ENCODE measurements at regions not wholly inside any gene's neighbourhood (a gene's known extent, or its start where the extent isn't known, plus 50 kb on each side); places are given as distances from the start of the nearest gene placed in this dataset.

DNA sequence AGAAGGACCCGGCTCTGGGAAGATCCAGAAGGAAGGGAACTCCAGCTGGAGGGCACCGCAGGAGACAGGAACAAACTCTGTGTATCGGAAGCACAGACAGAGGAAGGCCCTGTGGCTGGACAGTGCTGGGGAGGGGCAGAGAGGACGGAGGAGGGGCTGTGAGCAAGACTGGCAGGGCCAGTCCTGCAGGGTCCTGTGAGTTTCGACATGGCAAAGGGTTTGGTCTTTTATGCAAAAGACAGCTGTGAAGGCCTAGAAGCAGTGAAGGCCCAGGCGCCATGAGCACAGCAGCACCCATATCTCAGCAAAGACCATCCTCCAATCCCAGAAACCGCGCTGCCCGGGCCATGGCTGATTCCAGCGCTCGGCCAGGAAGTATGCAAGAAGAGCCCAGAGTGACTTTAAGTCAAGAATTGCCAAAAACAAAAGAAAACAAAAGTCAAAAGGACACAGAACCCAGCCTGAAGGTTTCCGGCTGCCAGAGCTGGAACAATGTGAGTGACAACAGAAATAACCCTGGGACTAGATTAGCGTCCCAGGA is 126.5 kb downstream of the NCOR2 start:
- Histone ChIP-seq H3K36me3 (ENCODE audit: insufficient read depth, low read length) (no peaks in the 10 kb centered on the region), H3K4me1 (ENCODE audit: control insufficient read depth, insufficient read depth, low read length, unreplicated experiment) (peaks cover 19% of the 10 kb centered on the region), H3K27me3 (ENCODE audit: insufficient read depth, low read length) (no peaks in the 10 kb centered on the region), H3K27ac (ENCODE audit: low read depth, low read length) (peak overlapping the region; percentile 85), H3K79me2 (ENCODE audit: control insufficient read depth, insufficient read depth, low read length, unreplicated experiment) (no peaks in the 10 kb centered on the region), H2AFZ (ENCODE audit: low read length, unreplicated experiment) (no peak overlapping the region), H3K4me3 (ENCODE audit: low read depth, low read length) (peak overlapping the region; percentile 43)

DNA sequence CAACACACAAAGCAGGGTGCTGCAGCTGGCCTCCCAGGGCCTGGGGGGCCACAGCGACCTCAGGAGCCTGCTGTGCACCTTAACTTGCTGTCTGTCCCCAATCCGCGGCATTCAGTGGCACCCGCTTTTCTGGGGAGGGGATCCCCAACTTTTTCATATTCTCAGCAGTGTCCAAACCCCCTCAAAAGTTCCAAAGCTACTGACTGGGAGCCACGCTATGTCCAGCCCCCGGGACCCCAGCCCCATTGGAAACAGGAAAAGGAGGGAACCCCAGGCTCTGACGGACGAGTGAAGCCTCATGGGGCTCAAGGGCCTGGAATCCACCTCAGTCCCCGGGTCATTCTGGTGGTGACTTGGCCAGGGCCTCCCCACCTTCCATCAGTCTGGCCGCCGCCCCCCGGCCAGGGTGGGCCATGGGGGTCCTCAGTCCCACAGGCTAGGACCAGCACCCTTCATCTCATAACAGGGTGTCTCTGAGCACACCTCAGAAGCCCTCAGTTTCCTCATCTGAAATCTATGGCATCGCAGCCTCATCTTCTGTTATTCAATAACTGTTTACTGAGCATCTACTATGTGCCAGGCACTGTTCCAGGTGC is 127.3 kb downstream of the NCOR2 start:
- Histone ChIP-seq H3K27me3 (ENCODE audit: insufficient read depth, low read length) (no peaks in the 10 kb centered on the region), H3K4me1 (ENCODE audit: control insufficient read depth, insufficient read depth, low read length, unreplicated experiment) (peaks cover 19% of the 10 kb centered on the region), H2AFZ (ENCODE audit: low read length, unreplicated experiment) (no peak overlapping the region), H3K4me3 (ENCODE audit: low read depth, low read length) (no peak overlapping the region), H3K36me3 (ENCODE audit: insufficient read depth, low read length) (no peaks in the 10 kb centered on the region), H3K79me2 (ENCODE audit: control insufficient read depth, insufficient read depth, low read length, unreplicated experiment) (no peaks in the 10 kb centered on the region), H3K27ac (ENCODE audit: low read depth, low read length) (peak overlapping the region; percentile 85)

DNA sequence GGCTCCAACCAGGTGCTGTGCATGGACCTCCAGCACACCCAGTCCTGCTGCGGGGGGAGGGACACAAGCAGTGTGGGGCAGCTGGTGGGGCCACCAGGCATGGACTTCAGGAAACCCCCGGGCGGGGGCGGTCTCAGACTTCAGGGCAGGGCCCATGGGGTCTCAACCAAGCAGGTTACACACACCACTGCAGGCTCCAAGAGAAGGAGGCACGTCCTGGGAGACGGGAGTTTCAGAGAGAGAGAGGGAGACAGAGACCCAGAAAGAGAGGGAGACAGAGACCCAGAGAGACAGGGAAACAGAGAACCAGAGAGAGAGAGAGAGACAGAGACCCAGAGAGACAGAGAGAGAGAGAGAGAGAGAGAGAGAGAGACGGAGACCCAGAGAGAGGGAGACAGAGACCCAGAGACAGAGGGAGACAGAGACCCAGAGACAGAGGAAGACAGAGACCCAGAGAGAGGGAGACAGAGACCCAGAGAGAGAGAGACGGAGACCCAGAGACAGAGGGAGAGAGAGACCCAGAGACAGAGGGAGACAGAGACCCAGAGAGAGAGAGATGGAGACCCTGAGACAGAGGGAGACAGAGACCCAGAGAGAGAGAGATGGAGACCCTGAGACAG is 128.9 kb downstream of the NCOR2 start:
- Histone ChIP-seq H3K27me3 (ENCODE audit: insufficient read depth, low read length) (no peaks in the 10 kb centered on the region), H2AFZ (ENCODE audit: low read length, unreplicated experiment) (no peak overlapping the region), H3K4me1 (ENCODE audit: control insufficient read depth, insufficient read depth, low read length, unreplicated experiment) (peaks cover 19% of the 10 kb centered on the region), H3K36me3 (ENCODE audit: insufficient read depth, low read length) (no peaks in the 10 kb centered on the region), H3K79me2 (ENCODE audit: control insufficient read depth, insufficient read depth, low read length, unreplicated experiment) (no peaks in the 10 kb centered on the region), H3K27ac (ENCODE audit: low read depth, low read length) (no peak overlapping the region), H3K4me3 (ENCODE audit: low read depth, low read length) (no peak overlapping the region)

DNA sequence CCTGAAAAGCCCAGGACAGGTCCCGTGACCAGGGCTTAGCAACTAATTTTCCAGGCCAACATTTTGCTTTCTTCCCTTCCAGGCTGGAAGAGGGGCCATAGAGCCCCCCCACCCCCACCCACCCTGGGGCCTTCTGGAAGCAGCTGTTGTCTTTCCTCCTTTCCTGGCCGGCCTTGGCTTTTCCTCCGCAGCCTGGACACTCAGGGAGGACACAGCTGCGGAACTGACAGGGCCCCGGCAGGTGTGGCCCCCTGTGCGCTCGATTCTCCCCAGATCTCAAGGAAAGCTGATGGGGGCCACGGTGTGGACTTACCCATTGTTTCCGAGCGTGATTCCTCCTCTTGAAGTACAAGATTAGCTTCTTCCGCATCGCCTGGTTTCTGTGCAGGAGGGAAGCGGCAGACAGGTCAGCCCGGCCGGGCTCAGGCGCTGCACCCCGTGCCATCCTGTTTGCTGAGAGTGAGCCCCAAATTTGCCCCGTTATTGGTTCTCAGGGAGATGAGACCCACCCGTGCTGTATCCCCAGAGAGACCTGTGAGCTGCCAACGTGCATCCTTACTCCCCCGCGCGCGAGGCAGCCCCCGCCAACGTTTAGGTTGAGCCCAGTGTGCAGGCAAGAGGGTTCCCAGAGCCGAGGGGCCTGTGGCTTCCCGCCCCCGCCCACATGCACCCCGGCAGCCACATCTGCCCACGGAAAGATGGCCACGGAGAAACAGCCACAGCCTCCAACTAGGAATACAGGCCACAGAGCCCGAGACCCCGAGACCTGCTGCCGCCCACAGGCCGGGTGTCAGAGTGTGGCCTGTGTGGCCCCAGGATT is 129.6 kb downstream of the NCOR2 start:
- Histone ChIP-seq H3K4me3 (ENCODE audit: low read depth, low read length) (no peak overlapping the region), H3K27me3 (ENCODE audit: insufficient read depth, low read length) (no peaks in the 10 kb centered on the region), H3K27ac (ENCODE audit: low read depth, low read length) (no peak overlapping the region), H3K36me3 (ENCODE audit: insufficient read depth, low read length) (no peaks in the 10 kb centered on the region), H3K4me1 (ENCODE audit: control insufficient read depth, insufficient read depth, low read length, unreplicated experiment) (peaks cover 19% of the 10 kb centered on the region), H2AFZ (ENCODE audit: low read length, unreplicated experiment) (no peak overlapping the region), H3K79me2 (ENCODE audit: control insufficient read depth, insufficient read depth, low read length, unreplicated experiment) (no peaks in the 10 kb centered on the region)

DNA sequence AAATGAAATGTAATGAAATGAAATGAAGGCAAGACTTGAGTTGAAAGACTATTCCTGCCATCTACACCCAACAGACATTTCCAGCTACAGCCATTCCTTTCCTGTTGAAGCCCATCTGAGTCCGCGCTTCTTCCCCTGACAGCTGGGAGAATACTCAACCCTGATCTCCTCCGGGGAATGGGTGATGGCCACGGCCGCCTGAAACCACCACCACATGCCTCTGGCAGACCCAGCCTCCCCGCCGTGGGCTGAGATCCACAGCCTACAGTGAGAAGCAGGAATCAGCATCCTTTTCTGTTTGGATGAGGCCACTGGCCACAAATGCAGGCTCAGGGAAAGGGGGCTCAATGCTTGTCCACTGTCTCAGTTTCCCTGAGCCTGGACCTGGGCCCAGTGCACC is 130.3 kb downstream of the NCOR2 start:
- Histone ChIP-seq H3K27me3 (ENCODE audit: insufficient read depth, low read length) (no peaks in the 10 kb centered on the region), H2AFZ (ENCODE audit: low read length, unreplicated experiment) (no peak overlapping the region), H3K27ac (ENCODE audit: low read depth, low read length) (no peak overlapping the region), H3K79me2 (ENCODE audit: control insufficient read depth, insufficient read depth, low read length, unreplicated experiment) (no peaks in the 10 kb centered on the region), H3K4me3 (ENCODE audit: low read depth, low read length) (no peak overlapping the region), H3K4me1 (ENCODE audit: control insufficient read depth, insufficient read depth, low read length, unreplicated experiment) (peaks cover 19% of the 10 kb centered on the region), H3K36me3 (ENCODE audit: insufficient read depth, low read length) (no peaks in the 10 kb centered on the region)

DNA sequence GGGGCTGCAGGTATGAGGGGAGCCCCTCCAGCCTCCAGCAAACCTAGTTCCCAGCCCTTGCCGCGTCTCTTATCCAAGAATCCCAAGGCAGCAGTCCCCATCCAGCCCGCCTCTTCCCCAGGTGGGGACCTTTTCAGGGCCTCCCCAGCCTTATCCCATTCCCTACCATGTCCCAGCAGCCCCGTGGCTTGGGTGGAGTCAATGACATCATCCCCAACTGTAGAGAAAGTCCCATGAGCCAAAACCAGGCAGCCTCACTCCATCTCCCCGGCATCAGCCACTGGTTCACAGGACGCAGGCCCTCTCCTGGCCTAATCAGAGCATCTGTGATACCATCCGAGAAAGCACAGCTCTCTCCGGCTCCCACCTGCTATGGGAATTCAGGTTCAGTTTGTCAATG is 131.0 kb downstream of the NCOR2 start:
- Histone ChIP-seq H3K79me2 (ENCODE audit: control insufficient read depth, insufficient read depth, low read length, unreplicated experiment) (no peaks in the 10 kb centered on the region), H2AFZ (ENCODE audit: low read length, unreplicated experiment) (no peak overlapping the region), H3K36me3 (ENCODE audit: insufficient read depth, low read length) (no peaks in the 10 kb centered on the region), H3K4me3 (ENCODE audit: low read depth, low read length) (no peak overlapping the region), H3K27ac (ENCODE audit: low read depth, low read length) (no peak overlapping the region), H3K27me3 (ENCODE audit: insufficient read depth, low read length) (no peaks in the 10 kb centered on the region), H3K4me1 (ENCODE audit: control insufficient read depth, insufficient read depth, low read length, unreplicated experiment) (peaks cover 14% of the 10 kb centered on the region)

DNA sequence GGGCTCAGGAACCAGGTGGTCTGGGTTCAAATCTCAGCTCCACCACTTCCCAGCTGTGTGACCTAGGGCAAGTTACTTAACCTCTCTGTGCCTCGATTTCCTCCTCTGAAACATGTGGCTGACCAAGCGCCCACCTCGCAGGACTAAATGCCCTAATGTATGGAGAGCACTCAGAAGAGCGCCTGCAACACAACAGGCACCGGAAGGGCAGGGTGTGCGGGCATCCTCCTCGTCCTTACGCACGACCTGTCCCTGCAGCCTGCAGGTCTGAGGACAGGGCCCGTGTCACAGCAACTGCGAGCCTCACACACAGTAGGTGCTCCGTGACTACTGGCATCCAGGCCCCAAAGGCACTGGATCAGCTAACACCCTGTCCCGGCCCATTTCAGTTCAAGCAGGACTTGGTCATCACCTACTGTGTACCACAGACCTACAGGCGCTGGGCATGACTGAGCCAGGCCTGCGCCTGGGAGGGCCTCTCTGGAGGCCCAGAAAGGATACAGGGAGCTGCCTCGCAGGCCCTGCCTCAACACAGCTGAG is 131.5 kb downstream of the NCOR2 start:
- Histone ChIP-seq H3K36me3 (ENCODE audit: insufficient read depth, low read length) (no peaks in the 10 kb centered on the region), H3K79me2 (ENCODE audit: control insufficient read depth, insufficient read depth, low read length, unreplicated experiment) (no peaks in the 10 kb centered on the region), H3K4me1 (ENCODE audit: control insufficient read depth, insufficient read depth, low read length, unreplicated experiment) (peaks cover 9% of the 10 kb centered on the region), H3K27ac (ENCODE audit: low read depth, low read length) (no peak overlapping the region), H2AFZ (ENCODE audit: low read length, unreplicated experiment) (no peak overlapping the region), H3K27me3 (ENCODE audit: insufficient read depth, low read length) (no peaks in the 10 kb centered on the region), H3K4me3 (ENCODE audit: low read depth, low read length) (no peak overlapping the region)

DNA sequence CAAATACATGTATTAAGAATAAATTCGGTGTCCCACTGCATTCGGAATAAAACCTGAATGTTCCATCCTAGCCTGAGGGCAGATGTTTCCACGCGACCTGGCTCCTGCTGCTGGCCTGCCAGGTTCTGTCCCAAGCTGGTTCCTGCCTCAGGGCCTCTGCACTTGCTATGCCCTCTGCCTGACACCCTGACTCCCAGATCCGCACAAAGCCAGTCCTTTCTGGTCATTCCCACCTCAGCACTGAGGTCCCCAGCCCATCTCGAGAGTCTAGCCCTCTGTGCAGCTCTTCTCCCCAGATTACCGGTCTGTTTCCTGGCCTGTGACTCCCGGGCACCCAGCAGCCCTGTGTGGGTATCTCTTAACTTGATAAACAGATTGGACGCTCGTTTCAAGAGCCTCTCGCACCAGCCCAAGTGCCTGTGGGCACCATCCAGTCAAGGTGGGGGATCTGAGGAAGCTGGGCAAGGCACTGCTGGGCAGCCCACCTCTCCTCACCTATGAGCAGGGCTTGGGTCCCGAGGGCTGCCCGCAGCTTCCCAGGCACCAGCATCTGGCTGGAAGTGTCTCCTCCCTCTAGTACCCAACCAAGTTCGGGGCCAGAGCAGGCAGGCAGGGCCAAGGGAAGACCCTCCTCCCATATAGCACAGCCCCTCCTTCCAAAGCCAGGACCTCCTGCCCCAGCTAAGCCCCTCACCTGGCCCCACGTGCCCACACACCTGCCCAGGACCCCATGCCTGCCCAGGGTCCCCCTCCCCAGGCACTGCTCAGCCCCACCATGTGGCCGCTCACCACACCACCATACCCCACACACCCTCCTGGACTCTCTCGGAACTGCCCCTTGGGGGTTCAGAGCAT is 132.2 kb downstream of the NCOR2 start:
- Histone ChIP-seq H3K4me1 (ENCODE audit: control insufficient read depth, insufficient read depth, low read length, unreplicated experiment) (peaks cover 2% of the 10 kb centered on the region), H3K79me2 (ENCODE audit: control insufficient read depth, insufficient read depth, low read length, unreplicated experiment) (no peaks in the 10 kb centered on the region), H3K36me3 (ENCODE audit: insufficient read depth, low read length) (no peaks in the 10 kb centered on the region), H3K4me3 (ENCODE audit: low read depth, low read length) (no peak overlapping the region), H3K27ac (ENCODE audit: low read depth, low read length) (no peak overlapping the region), H2AFZ (ENCODE audit: low read length, unreplicated experiment) (no peak overlapping the region), H3K27me3 (ENCODE audit: insufficient read depth, low read length) (no peaks in the 10 kb centered on the region)

DNA sequence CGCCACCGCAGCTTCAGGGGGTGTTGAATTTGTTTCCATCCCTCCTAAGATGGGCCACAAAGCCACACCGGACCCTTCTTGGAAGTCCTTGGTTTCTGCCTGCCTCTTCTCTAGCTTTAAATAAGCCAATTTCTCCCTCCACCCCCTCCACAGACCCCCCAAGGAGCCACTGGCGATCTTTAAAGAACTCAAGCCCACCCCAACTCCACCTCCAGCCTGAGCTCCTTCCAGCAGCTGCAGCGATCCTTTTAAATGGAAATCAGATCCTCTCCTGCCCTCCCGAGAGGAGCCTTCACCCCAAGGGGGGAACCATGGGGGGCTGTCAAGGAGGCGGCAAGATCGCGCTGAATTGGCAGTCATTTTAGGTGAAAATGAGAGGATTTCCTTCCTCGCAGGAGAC is 133.1 kb downstream of the NCOR2 start:
- H3K4me3 ChIP-seq (ENCODE audit: low read depth, low read length), result no peak overlapping the region
- no peaks in the 10 kb centered on the region for H3K27me3 ChIP-seq (ENCODE audit: insufficient read depth, low read length)
- H3K4me1 ChIP-seq (ENCODE audit: control insufficient read depth, insufficient read depth, low read length, unreplicated experiment), result no peaks in the 10 kb centered on the region
- no peaks in the 10 kb centered on the region for H3K36me3 ChIP-seq (ENCODE audit: insufficient read depth, low read length)
- no peak overlapping the region for H3K27ac ChIP-seq (ENCODE audit: low read depth, low read length)
- no peak overlapping the region for H2AFZ ChIP-seq (ENCODE audit: low read length, unreplicated experiment)
- no peaks in the 10 kb centered on the region for H3K79me2 ChIP-seq (ENCODE audit: control insufficient read depth, insufficient read depth, low read length, unreplicated experiment)

DNA sequence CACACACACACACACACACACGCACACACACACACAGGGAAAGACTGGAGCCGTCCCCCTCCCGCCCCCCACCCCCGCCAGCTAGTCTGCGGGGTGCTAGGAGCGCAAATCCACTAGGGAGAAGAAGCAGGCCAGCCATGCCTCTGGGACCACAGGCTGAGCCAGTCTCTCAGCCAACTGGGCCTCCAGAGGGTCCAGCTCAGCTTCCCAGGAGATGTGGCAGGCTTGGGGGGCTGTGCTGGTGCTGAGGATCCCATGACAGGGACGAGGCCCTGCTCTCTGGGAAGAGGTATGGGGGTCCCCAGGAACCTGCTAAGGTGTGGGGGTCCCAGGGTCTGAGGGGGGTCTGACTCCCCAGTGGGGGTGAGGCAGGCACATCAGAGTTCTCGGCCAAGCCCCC is 133.5 kb downstream of the NCOR2 start:
- no peaks in the 10 kb centered on the region for H3K27me3 ChIP-seq (ENCODE audit: insufficient read depth, low read length)
- peaks cover 3% of the 10 kb centered on the region for H3K4me1 ChIP-seq (ENCODE audit: control insufficient read depth, insufficient read depth, low read length, unreplicated experiment)
- H3K4me3 ChIP-seq (ENCODE audit: low read depth, low read length), result no peak overlapping the region
- no peak overlapping the region for H3K27ac ChIP-seq (ENCODE audit: low read depth, low read length)
- no peaks in the 10 kb centered on the region for H3K36me3 ChIP-seq (ENCODE audit: insufficient read depth, low read length)
- no peak overlapping the region for H2AFZ ChIP-seq (ENCODE audit: low read length, unreplicated experiment)
- H3K79me2 ChIP-seq (ENCODE audit: control insufficient read depth, insufficient read depth, low read length, unreplicated experiment), result no peaks in the 10 kb centered on the region
